ENCODE measurements at regions not wholly inside any gene's neighbourhood (a gene's known extent, or its start where the extent isn't known, plus 50 kb on each side); places are given as distances from the start of the nearest gene placed in this dataset.
"Not testable (repeated sequence)": the region's sequence is repeated elsewhere in the genome, so short reads cannot be mapped to it uniquely, and the experiment has no call there.

GRCh38 chr2:103346780-103347179 is 584.9 kb downstream of the TMEM182 start:
- no peaks in the 10 kb centered on the region for H3K27me3 Mint-ChIP-seq
- ATAC-seq, result no peak
- H3K4me1 Mint-ChIP-seq, result no peaks in the 10 kb centered on the region
- H3K27ac Mint-ChIP-seq, result no peak overlapping the region
- H3K36me3 Mint-ChIP-seq (ENCODE audit: low read depth), result no peaks in the 10 kb centered on the region
- H3K9me3 Mint-ChIP-seq, result peaks cover 13% of the 10 kb centered on the region
- no peak for DNase-seq
- H3K4me3 Mint-ChIP-seq, result no peak overlapping the region

- H3K36me3 Mint-ChIP-seq (ENCODE audit: low read depth), result no peaks in the 10 kb centered on the region
- no peak overlapping the region for H3K4me3 Mint-ChIP-seq
Observed at GRCh38 chr2:103353774-103354173, 591.9 kb downstream of the TMEM182 start.

GRCh38 chr2:103355287-103355686 is 593.5 kb downstream of the TMEM182 start:
- DNase-seq, result no peak
- H3K36me3 Mint-ChIP-seq (ENCODE audit: low read depth), result no peaks in the 10 kb centered on the region
- no peak overlapping the region for H3K4me3 Mint-ChIP-seq
- no peak overlapping the region for H3K27ac Mint-ChIP-seq
- peaks cover 20% of the 10 kb centered on the region for H3K9me3 Mint-ChIP-seq
- no peaks in the 10 kb centered on the region for H3K4me1 Mint-ChIP-seq
- no peak for ATAC-seq
- no peaks in the 10 kb centered on the region for H3K27me3 Mint-ChIP-seq

More at GRCh38 chr2:103353774-103354173, 591.9 kb downstream of the TMEM182 start:
- H3K9me3 Mint-ChIP-seq, result peaks cover 20% of the 10 kb centered on the region
- H3K27me3 Mint-ChIP-seq, result no peaks in the 10 kb centered on the region
- ATAC-seq, result no peak
- no peak overlapping the region for H3K27ac Mint-ChIP-seq
- no peaks in the 10 kb centered on the region for H3K4me1 Mint-ChIP-seq
- no peak for DNase-seq

- no peak overlapping the region for H3K27ac Mint-ChIP-seq
- H3K4me3 Mint-ChIP-seq, result no peak overlapping the region
- ATAC-seq (no peak), DNase-seq (no peak)
- H3K27me3 Mint-ChIP-seq, result no peaks in the 10 kb centered on the region
- peaks cover 14% of the 10 kb centered on the region for H3K9me3 Mint-ChIP-seq
- no peaks in the 10 kb centered on the region for H3K4me1 Mint-ChIP-seq
- H3K36me3 Mint-ChIP-seq (ENCODE audit: low read depth), result no peaks in the 10 kb centered on the region
Observed at GRCh38 chr2:103361712-103362111, 599.9 kb downstream of the TMEM182 start.

- no peak overlapping the region for H3K4me3 Mint-ChIP-seq
- DNase-seq (no peak), ATAC-seq (no peak)
- no peaks in the 10 kb centered on the region for H3K4me1 Mint-ChIP-seq
- H3K27me3 Mint-ChIP-seq, result no peaks in the 10 kb centered on the region
- no peak overlapping the region for H3K27ac Mint-ChIP-seq
- H3K9me3 Mint-ChIP-seq, result peaks cover 15% of the 10 kb centered on the region
- no peaks in the 10 kb centered on the region for H3K36me3 Mint-ChIP-seq (ENCODE audit: low read depth)
Observed at GRCh38 chr2:103363639-103364038, 601.8 kb downstream of the TMEM182 start.

- Mint-ChIP-seq H3K27me3 (no peaks in the 10 kb centered on the region), H3K4me1 (no peaks in the 10 kb centered on the region), H3K4me3 (no peak overlapping the region), H3K27ac (no peak overlapping the region), H3K36me3 (ENCODE audit: low read depth) (no peaks in the 10 kb centered on the region), H3K9me3 (peaks cover 19% of the 10 kb centered on the region)
- ATAC-seq (no peak), DNase-seq (no peak)
Observed at GRCh38 chr2:103364177-103364576, 602.3 kb downstream of the TMEM182 start.

GRCh38 chr2:103365071-103365470 is 603.2 kb downstream of the TMEM182 start:
- Mint-ChIP-seq H3K36me3 (ENCODE audit: low read depth) (no peaks in the 10 kb centered on the region), H3K4me1 (no peaks in the 10 kb centered on the region), H3K27ac (no peak overlapping the region), H3K27me3 (no peaks in the 10 kb centered on the region), H3K9me3 (peaks cover 19% of the 10 kb centered on the region), H3K4me3 (no peak overlapping the region)
- DNase-seq (no peak), ATAC-seq (no peak)

GRCh38 chr2:103367877-103368276 is 606.0 kb downstream of the TMEM182 start:
- no peak for ATAC-seq
- no peaks in the 10 kb centered on the region for H3K27me3 Mint-ChIP-seq
- H3K4me1 Mint-ChIP-seq, result no peaks in the 10 kb centered on the region
- no peaks in the 10 kb centered on the region for H3K36me3 Mint-ChIP-seq (ENCODE audit: low read depth)
- H3K27ac Mint-ChIP-seq, result no peak overlapping the region
- no peak for DNase-seq
- H3K9me3 Mint-ChIP-seq, result peaks cover 14% of the 10 kb centered on the region
- H3K4me3 Mint-ChIP-seq, result no peak overlapping the region

GRCh38 chr2:103383541-103383940 is 621.7 kb downstream of the TMEM182 start:
- Mint-ChIP-seq H3K27me3 (no peaks in the 10 kb centered on the region), H3K4me3 (no peak overlapping the region), H3K36me3 (ENCODE audit: low read depth) (no peaks in the 10 kb centered on the region), H3K27ac (no peak overlapping the region), H3K9me3 (peaks cover 17% of the 10 kb centered on the region), H3K4me1 (no peaks in the 10 kb centered on the region)
- ATAC-seq (no peak), DNase-seq (no peak)

GRCh38 chr2:103386872-103387271 is 625.0 kb downstream of the TMEM182 start:
- Mint-ChIP-seq H3K4me3 (no peak overlapping the region), H3K27me3 (no peaks in the 10 kb centered on the region), H3K36me3 (ENCODE audit: low read depth) (no peaks in the 10 kb centered on the region), H3K4me1 (no peaks in the 10 kb centered on the region), H3K9me3 (peaks cover 5% of the 10 kb centered on the region), H3K27ac (no peak overlapping the region)
- DNase-seq (no peak), ATAC-seq (no peak)

GRCh38 chr2:103387888-103388287 is 626.1 kb downstream of the TMEM182 start:
- H3K36me3 Mint-ChIP-seq (ENCODE audit: low read depth), result no peaks in the 10 kb centered on the region
- no peak overlapping the region for H3K4me3 Mint-ChIP-seq
- H3K4me1 Mint-ChIP-seq, result no peaks in the 10 kb centered on the region
- no peak overlapping the region for H3K27ac Mint-ChIP-seq
- H3K9me3 Mint-ChIP-seq, result peaks cover 5% of the 10 kb centered on the region
- ATAC-seq (no peak), DNase-seq (no peak)
- H3K27me3 Mint-ChIP-seq, result no peaks in the 10 kb centered on the region

GRCh38 chr2:103396152-103396551 is 634.3 kb downstream of the TMEM182 start:
- DNase-seq (no peak), ATAC-seq (no peak)
- H3K27ac Mint-ChIP-seq, result no peak overlapping the region
- H3K4me1 Mint-ChIP-seq, result no peaks in the 10 kb centered on the region
- no peaks in the 10 kb centered on the region for H3K9me3 Mint-ChIP-seq
- no peaks in the 10 kb centered on the region for H3K36me3 Mint-ChIP-seq (ENCODE audit: low read depth)
- H3K4me3 Mint-ChIP-seq, result no peak overlapping the region
- no peaks in the 10 kb centered on the region for H3K27me3 Mint-ChIP-seq

- H3K4me3 Mint-ChIP-seq, result no peak overlapping the region
- H3K27me3 Mint-ChIP-seq, result no peaks in the 10 kb centered on the region
- H3K36me3 Mint-ChIP-seq (ENCODE audit: low read depth), result no peaks in the 10 kb centered on the region
- H3K4me1 Mint-ChIP-seq, result no peaks in the 10 kb centered on the region
- no peak overlapping the region for H3K27ac Mint-ChIP-seq
- ATAC-seq (no peak), DNase-seq (no peak)
- no peaks in the 10 kb centered on the region for H3K9me3 Mint-ChIP-seq
Observed at GRCh38 chr2:103401621-103402020, 639.8 kb downstream of the TMEM182 start.

GRCh38 chr2:103402336-103402735 is 640.5 kb downstream of the TMEM182 start:
- no peak for ATAC-seq
- no peaks in the 10 kb centered on the region for H3K27me3 Mint-ChIP-seq
- no peaks in the 10 kb centered on the region for H3K4me1 Mint-ChIP-seq
- H3K27ac Mint-ChIP-seq, result no peak overlapping the region
- H3K4me3 Mint-ChIP-seq, result no peak overlapping the region
- DNase-seq, result no peak
- H3K36me3 Mint-ChIP-seq (ENCODE audit: low read depth), result no peaks in the 10 kb centered on the region
- H3K9me3 Mint-ChIP-seq, result no peaks in the 10 kb centered on the region

GRCh38 chr2:103402944-103403343 is 641.1 kb downstream of the TMEM182 start:
- Mint-ChIP-seq H3K9me3 (no peaks in the 10 kb centered on the region), H3K36me3 (ENCODE audit: low read depth) (no peaks in the 10 kb centered on the region), H3K27me3 (no peaks in the 10 kb centered on the region), H3K4me3 (no peak overlapping the region), H3K27ac (no peak overlapping the region), H3K4me1 (no peaks in the 10 kb centered on the region)
- no peak for ATAC-seq
- DNase-seq, result no peak

GRCh38 chr2:103403388-103403787 is 641.6 kb downstream of the TMEM182 start:
- DNase-seq; H3K27me3 Mint-ChIP-seq; H3K9me3 Mint-ChIP-seq; ATAC-seq; H3K27ac Mint-ChIP-seq; H3K4me1 Mint-ChIP-seq; H3K4me3 Mint-ChIP-seq; H3K36me3 Mint-ChIP-seq (ENCODE audit: low read depth): not testable (repeated sequence)

All from activated naive CD8-positive, alpha-beta T cell treated with anti-CD3 and anti-CD28 coated beads, Interleukin-2, amount 50 U/mL, for 24 hours (primary cell).